GM12874 (cell line): ENCODE measurements at regions not wholly inside any gene's neighbourhood (a gene's known extent, or its start where the extent isn't known, plus 50 kb on each side); places are given as distances from the start of the nearest gene placed in this dataset.

Experiments used
- CTCF ChIP-seq: IDR thresholded peaks from 2 replicates; pipeline ENCODE4 v1.5.1; 2011; ENCODE audit warnings: low read depth, mild to moderate bottlenecking, control low read depth, low read length, moderate library complexity; ENCODE audit not compliant: insufficient read depth

GRCh38 chr1:184294101-184294500 is 92.7 kb upstream of the C1orf21 start:
- TF ChIP-seq CTCF, result no peak

- TF ChIP-seq CTCF, result no peak
Observed at GRCh38 chr1:184296466-184297243, 90.2 kb upstream of the C1orf21 start.

GRCh38 chr1:184297244-184297750 is 89.5 kb upstream of the C1orf21 start:
- TF ChIP-seq CTCF, result no peak

- no peak for TF ChIP-seq CTCF
Observed at GRCh38 chr1:184298440-184299405, 88.1 kb upstream of the C1orf21 start.

GRCh38 chr1:184299406-184299790 is 87.4 kb upstream of the C1orf21 start:
- no peak for TF ChIP-seq CTCF

GRCh38 chr1:184299796-184300195 is 87.0 kb upstream of the C1orf21 start:
- no peak for TF ChIP-seq CTCF

GRCh38 chr1:184300446-184300845 is 86.4 kb upstream of the C1orf21 start:
- TF ChIP-seq CTCF, result no peak
